Activated naive CD8-positive, alpha-beta T cell treated with anti-CD3 and anti-CD28 coated beads, Interleukin-2, amount 50 U/mL, for 24 hours (primary cell): ENCODE measurements at regions not wholly inside any gene's neighbourhood (a gene's known extent, or its start where the extent isn't known, plus 50 kb on each side); places are given as distances from the start of the nearest gene placed in this dataset.
A peak's percentile ranks its signal among the peaks of the same experiment; 100 is the strongest.

Experiments
- ATAC-seq: fragments of 150-1000 bp; cut with Tn5 transposase; one replicate; pipeline ENCODE4 v1.10.0; 2021
- DNase-seq: peaks from one replicate; pipeline ENCODE4 v3.0.0; 2021
- H3K27ac Mint-ChIP-seq: one replicate; pipeline ENCODE4 v1.8.0; 2021; ENCODE audit warnings: mild to moderate bottlenecking, mixed read lengths
- H3K27me3 Mint-ChIP-seq: one replicate; pipeline ENCODE4 v1.8.0; 2021; ENCODE audit warnings: mixed read lengths
- H3K36me3 Mint-ChIP-seq: one replicate; pipeline ENCODE4 v1.8.0; 2021; ENCODE audit warnings: low read depth, mixed read lengths
- H3K4me1 Mint-ChIP-seq: one replicate; pipeline ENCODE4 v1.8.0; 2021; ENCODE audit warnings: mixed read lengths
- H3K4me3 Mint-ChIP-seq: one replicate; pipeline ENCODE4 v1.8.0; 2021; ENCODE audit warnings: mild to moderate bottlenecking, moderate library complexity, mixed read lengths
- H3K9me3 Mint-ChIP-seq: one replicate; pipeline ENCODE4 v1.8.0; 2021; ENCODE audit warnings: mixed read lengths

- Mint-ChIP-seq H3K9me3 (peaks cover 7% of the 10 kb centered on the region), H3K27me3 (peaks cover 3% of the 10 kb centered on the region), H3K36me3 (peaks cover 5% of the 10 kb centered on the region), H3K4me3 (no peak overlapping the region), H3K27ac (no peak overlapping the region), H3K4me1 (no peaks in the 10 kb centered on the region)
- ATAC-seq (no peak), DNase-seq (no peak)
These were observed 64.6 kb upstream of the FCN1 start for GRCh38 chr9:134982311-134982710.

GRCh38 chr9:134983074-134983473 lies 65.4 kb upstream of the FCN1 start:
- Mint-ChIP-seq H3K36me3 (peaks cover 5% of the 10 kb centered on the region), H3K27ac (no peak overlapping the region), H3K4me1 (no peaks in the 10 kb centered on the region), H3K27me3 (peaks cover 3% of the 10 kb centered on the region), H3K4me3 (no peak overlapping the region), H3K9me3 (peaks cover 10% of the 10 kb centered on the region)
- DNase-seq = peak; percentile 7
- ATAC-seq = no peak

- peaks cover 10% of the 10 kb centered on the region for H3K9me3 Mint-ChIP-seq
- no peak overlapping the region for H3K27ac Mint-ChIP-seq
- peaks cover 3% of the 10 kb centered on the region for H3K27me3 Mint-ChIP-seq
- H3K36me3 Mint-ChIP-seq = peaks cover 5% of the 10 kb centered on the region
- no peaks in the 10 kb centered on the region for H3K4me1 Mint-ChIP-seq
- H3K4me3 Mint-ChIP-seq = no peak overlapping the region
- no peak for ATAC-seq
- DNase-seq = no peak
These were observed 66.0 kb upstream of the FCN1 start for GRCh38 chr9:134983506-134984371.

- Mint-ChIP-seq H3K9me3 (peaks cover 10% of the 10 kb centered on the region), H3K27ac (no peak overlapping the region), H3K27me3 (peaks cover 3% of the 10 kb centered on the region), H3K4me3 (no peak overlapping the region), H3K36me3 (peaks cover 5% of the 10 kb centered on the region), H3K4me1 (no peaks in the 10 kb centered on the region)
- no peak for DNase-seq
- peak; percentile 35 for ATAC-seq
These were observed 66.9 kb upstream of the FCN1 start for GRCh38 chr9:134984372-134985265.

- no peak for DNase-seq
- no peak overlapping the region for H3K27ac Mint-ChIP-seq
- H3K36me3 Mint-ChIP-seq = peaks cover 5% of the 10 kb centered on the region
- no peak for ATAC-seq
- no peak overlapping the region for H3K4me3 Mint-ChIP-seq
- H3K27me3 Mint-ChIP-seq = peaks cover 3% of the 10 kb centered on the region
- H3K9me3 Mint-ChIP-seq = peaks cover 10% of the 10 kb centered on the region
- no peaks in the 10 kb centered on the region for H3K4me1 Mint-ChIP-seq
These were observed 67.7 kb upstream of the FCN1 start for GRCh38 chr9:134985451-134985850.

- no peak for ATAC-seq
- Mint-ChIP-seq H3K36me3 (peaks cover 5% of the 10 kb centered on the region), H3K4me1 (no peaks in the 10 kb centered on the region), H3K4me3 (no peak overlapping the region), H3K27ac (no peak overlapping the region), H3K27me3 (peaks cover under 1% of the 10 kb centered on the region), H3K9me3 (peaks cover 10% of the 10 kb centered on the region)
- DNase-seq = no peak
These were observed 69.2 kb upstream of the FCN1 start for GRCh38 chr9:134986957-134987356.

- no peak for DNase-seq
These were observed 69.7 kb upstream of the FCN1 start for GRCh38 chr9:134987376-134987775.

GRCh38 chr9:134987906-134988700 lies 70.4 kb upstream of the FCN1 start:
- no peak for DNase-seq
- H3K4me3 Mint-ChIP-seq = no peak overlapping the region
- no peaks in the 10 kb centered on the region for H3K4me1 Mint-ChIP-seq
- peaks cover 5% of the 10 kb centered on the region for H3K36me3 Mint-ChIP-seq
- H3K27ac Mint-ChIP-seq = no peak overlapping the region
- no peak for ATAC-seq
- H3K9me3 Mint-ChIP-seq = peaks cover 10% of the 10 kb centered on the region
- no peaks in the 10 kb centered on the region for H3K27me3 Mint-ChIP-seq

More at GRCh38 chr9:134987376-134987775, 69.7 kb upstream of the FCN1 start:
- H3K27me3 Mint-ChIP-seq = no peaks in the 10 kb centered on the region
- no peak overlapping the region for H3K27ac Mint-ChIP-seq
- ATAC-seq = no peak
- H3K4me1 Mint-ChIP-seq = no peaks in the 10 kb centered on the region
- peaks cover 10% of the 10 kb centered on the region for H3K9me3 Mint-ChIP-seq
- peaks cover 5% of the 10 kb centered on the region for H3K36me3 Mint-ChIP-seq
- no peak overlapping the region for H3K4me3 Mint-ChIP-seq

GRCh38 chr9:134988706-134989105 lies 71.0 kb upstream of the FCN1 start:
- peaks cover 5% of the 10 kb centered on the region for H3K36me3 Mint-ChIP-seq
- no peaks in the 10 kb centered on the region for H3K27me3 Mint-ChIP-seq
- ATAC-seq (no peak), DNase-seq (no peak)
- no peaks in the 10 kb centered on the region for H3K4me1 Mint-ChIP-seq
- H3K9me3 Mint-ChIP-seq = peaks cover 10% of the 10 kb centered on the region
- no peak overlapping the region for H3K4me3 Mint-ChIP-seq
- no peak overlapping the region for H3K27ac Mint-ChIP-seq

- Mint-ChIP-seq H3K27ac (no peak overlapping the region), H3K4me1 (no peaks in the 10 kb centered on the region), H3K4me3 (no peak overlapping the region), H3K9me3 (peaks cover 10% of the 10 kb centered on the region), H3K36me3 (peaks cover 5% of the 10 kb centered on the region), H3K27me3 (no peaks in the 10 kb centered on the region)
- ATAC-seq (no peak), DNase-seq (no peak)
These were observed 71.7 kb upstream of the FCN1 start for GRCh38 chr9:134989206-134990065.

GRCh38 chr9:134991808-134992754 lies 74.4 kb upstream of the FCN1 start:
- DNase-seq = no peak
- no peak overlapping the region for H3K4me3 Mint-ChIP-seq

GRCh38 chr9:134992755-134993124 lies 75.0 kb upstream of the FCN1 start:
- H3K27ac Mint-ChIP-seq = no peak overlapping the region
- no peak overlapping the region for H3K4me3 Mint-ChIP-seq
- no peaks in the 10 kb centered on the region for H3K36me3 Mint-ChIP-seq
- ATAC-seq = no peak
- H3K9me3 Mint-ChIP-seq = no peaks in the 10 kb centered on the region
- no peaks in the 10 kb centered on the region for H3K4me1 Mint-ChIP-seq
- H3K27me3 Mint-ChIP-seq = peaks cover 3% of the 10 kb centered on the region
- DNase-seq = no peak

More at GRCh38 chr9:134991808-134992754, 74.4 kb upstream of the FCN1 start:
- H3K27me3 Mint-ChIP-seq = peaks cover 3% of the 10 kb centered on the region
- no peaks in the 10 kb centered on the region for H3K4me1 Mint-ChIP-seq
- no peak for ATAC-seq
- H3K9me3 Mint-ChIP-seq = peaks cover 6% of the 10 kb centered on the region
- peaks cover 2% of the 10 kb centered on the region for H3K36me3 Mint-ChIP-seq
- no peak overlapping the region for H3K27ac Mint-ChIP-seq

- Mint-ChIP-seq H3K27me3 (peaks cover 3% of the 10 kb centered on the region), H3K4me1 (no peaks in the 10 kb centered on the region), H3K36me3 (no peaks in the 10 kb centered on the region), H3K9me3 (no peaks in the 10 kb centered on the region), H3K4me3 (no peak overlapping the region), H3K27ac (no peak overlapping the region)
- DNase-seq (no peak), ATAC-seq (no peak)
These were observed 75.7 kb upstream of the FCN1 start for GRCh38 chr9:134993416-134993815.
